Lung (tissue), 11 donors: ENCODE measurements at regions not wholly inside any gene's neighbourhood (a gene's known extent, or its start where the extent isn't known, plus 50 kb on each side); places are given as distances from the start of the nearest gene placed in this dataset.

Source experiments
- ATAC-seq: fragments of 200-7000 bp; cut with Tn5 transposase; one replicate; pipeline ENCODE4 v1.9.1; 2020; ENCODE audit warnings: moderate number of reproducible peaks; ENCODE audit not compliant: insufficient read depth, low FRiP score
- DNase-seq, 3 donors: peaks; one replicate each; pipeline ENCODE4 v3.0.0-alpha.2; 2013 to 2017
- H3K27ac ChIP-seq, 2 donors: one replicate each; pipeline ENCODE4 v1.5.1; 2013; ENCODE audit warnings: mild to moderate bottlenecking in 2 of 2, moderate library complexity in 2 of 2, control low read depth in 1 of 2, inconsistent platforms in 1 of 2, low read depth in 1 of 2, low read length in 1 of 2
- H3K27me3 ChIP-seq, 3 donors: one replicate each; pipeline ENCODE4 v1.5.1; 2013; ENCODE audit warnings: low read length in 2 of 3; ENCODE audit not compliant: control insufficient read depth in 3 of 3, insufficient read depth in 3 of 3
- H3K36me3 ChIP-seq, 4 donors: one replicate each; pipeline ENCODE4 v1.5.1; 2013; ENCODE audit warnings: low read length in 4 of 4, mild to moderate bottlenecking in 1 of 4, moderate library complexity in 1 of 4; ENCODE audit not compliant: control insufficient read depth in 4 of 4, insufficient read depth in 4 of 4
- H3K4me1 ChIP-seq, 5 donors: one replicate each; pipeline ENCODE4 v1.5.1; 2013; ENCODE audit warnings: low read length in 5 of 5, mild to moderate bottlenecking in 2 of 5, moderate library complexity in 1 of 5; ENCODE audit not compliant: control insufficient read depth in 5 of 5, insufficient read depth in 5 of 5
- H3K4me3 ChIP-seq: one replicate; pipeline ENCODE4 v1.5.1; 2013; ENCODE audit warnings: mild to moderate bottlenecking, control low read depth, moderate library complexity
- H3K9ac ChIP-seq, 2 donors: one replicate each; pipeline ENCODE4 v1.5.1; 2013; ENCODE audit warnings: low read length in 2 of 2, control low read depth in 1 of 2; ENCODE audit not compliant: insufficient read depth in 1 of 2
- H3K9me3 ChIP-seq, 4 donors: one replicate each; pipeline ENCODE4 v1.5.1; 2013; ENCODE audit warnings: low read length in 3 of 4, mild to moderate bottlenecking in 1 of 4, moderate library complexity in 1 of 4; ENCODE audit not compliant: control insufficient read depth in 4 of 4, insufficient read depth in 3 of 4
- CTCF ChIP-seq: IDR thresholded peaks from 2 replicates; pipeline ENCODE4 v1.5.1; 2012; ENCODE audit warnings: mild to moderate bottlenecking; ENCODE audit errors: control extremely low read depth, extremely low read depth
- WGBS, 2 donors: extraction: QIAGEN DNeasy Blood & Tissue Kit; methylation state at CpG; one replicate each; pipeline ENCODE4 v1.1.7; 2013; 5-methylcytosine and 5-hydroxymethylcytosine counted together
- donor health status: control.
- donor health status: control.
- donor health status: Bipolar disorder and iron deficiency.
- donor health status: healthy.
- donor health status: DM: yes; HTN: yes; CAD: no.

GRCh38 chr18:77897606-77898005 lies 648.0 kb downstream of the GALR1 start:
- no peaks in the 10 kb centered on the region for H3K9me3 ChIP-seq
- H3K27ac ChIP-seq = no peak overlapping the region
- H3K27me3 ChIP-seq = peaks cover 0 to 31% (median 21%) of the 10 kb centered on the region in 3 donors
- H3K36me3 ChIP-seq = no peaks in the 10 kb centered on the region
- 63 to 64% methylated on average over 8 of the region's 8 CpGs for WGBS, 2 donors
- peaks cover 0 to 23% (median 4%) of the 10 kb centered on the region in 5 donors for H3K4me1 ChIP-seq
- DNase-seq (no peak), ATAC-seq (no peak)
- TF ChIP-seq CTCF = no peak
- H3K9ac ChIP-seq = no peak overlapping the region
- no peak overlapping the region for H3K4me3 ChIP-seq

GRCh38 chr18:77899972-77900754 lies 650.5 kb downstream of the GALR1 start:
- no peak overlapping the region for H3K4me3 ChIP-seq
- H3K9ac ChIP-seq = no peak overlapping the region
- H3K4me1 ChIP-seq = peaks cover 0 to 13% (median 4%) of the 10 kb centered on the region in 5 donors
- 6% methylated on average over 58 to 64 of the region's 64 CpGs for WGBS, 2 donors
- ATAC-seq = peak; percentile 85
- peak; percentile 84 for TF ChIP-seq CTCF
- no peak overlapping the region for H3K27ac ChIP-seq
- peak; percentile 25 to 61 (median 33) for DNase-seq
- peaks cover 0 to 27% (median 11%) of the 10 kb centered on the region in 3 donors for H3K27me3 ChIP-seq
- H3K9me3 ChIP-seq = no peaks in the 10 kb centered on the region
- no peaks in the 10 kb centered on the region for H3K36me3 ChIP-seq

GRCh38 chr18:77905011-77905410 lies 655.4 kb downstream of the GALR1 start:
- no peak for TF ChIP-seq CTCF
- Histone ChIP-seq H3K27me3 (peaks cover 0 to 5% (median 3%) of the 10 kb centered on the region in 3 donors), H3K4me3 (no peak overlapping the region), H3K27ac (no peak overlapping the region), H3K9ac (no peak overlapping the region), H3K36me3 (no peaks in the 10 kb centered on the region), H3K9me3 (peaks cover 0 to 2% (median 0%) of the 10 kb centered on the region in 4 donors), H3K4me1 (peaks cover 0 to 1% (median 0%) of the 10 kb centered on the region in 5 donors)
- 84 to 89% methylated on average over 13 of the region's 13 CpGs for WGBS, 2 donors
- no peak for ATAC-seq
- DNase-seq = no peak
